Vagina (tissue), 2 donors: ENCODE measurements at regions not wholly inside any gene's neighbourhood (a gene's known extent, or its start where the extent isn't known, plus 50 kb on each side); places are given as distances from the start of the nearest gene placed in this dataset.

ENCODE experiments used
- POLR2A ChIP-seq, 2 donors: fragments of 450-650 bp; IDR thresholded peaks; one replicate each; pipeline ENCODE4 v1.6.1; 2017; ENCODE audit warnings: antibody characterized with exemption in 2 of 2, mild to moderate bottlenecking in 2 of 2, moderate library complexity in 2 of 2
- TF ChIP-seq, protein P1 (sequence below), 3 experiments: fragments of 450-650 bp in 2 of 3; fragments of 200-600 bp in 1 of 3; sonication (generic) in 1 of 3; IDR thresholded peaks; one replicate each; pipeline ENCODE4 v1.5.1; 2017 to 2019; ENCODE audit warnings: antibody characterized with exemption in 3 of 3, mild to moderate bottlenecking in 2 of 3, moderate library complexity in 2 of 3

DNA sequence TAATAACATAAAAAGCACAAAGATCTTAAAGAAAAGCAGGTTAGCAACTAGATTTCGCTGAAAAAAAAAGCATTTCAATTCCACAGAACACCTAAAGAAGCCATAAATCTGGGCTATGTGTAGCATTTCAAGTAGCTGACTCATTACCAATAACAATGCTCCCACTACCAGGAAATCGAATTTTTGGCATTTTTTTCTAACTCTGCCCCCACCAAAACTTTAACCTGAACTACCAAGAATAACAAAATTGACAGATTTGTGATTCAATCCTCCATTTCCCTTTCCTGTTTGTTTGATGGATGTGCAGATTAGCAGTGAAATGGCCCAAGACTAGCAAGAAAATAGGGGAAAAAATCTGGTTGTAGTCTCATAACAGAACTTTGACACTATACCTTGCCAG is 180.2 kb downstream of the RASEF start:
- TF ChIP-seq, protein P1, sequence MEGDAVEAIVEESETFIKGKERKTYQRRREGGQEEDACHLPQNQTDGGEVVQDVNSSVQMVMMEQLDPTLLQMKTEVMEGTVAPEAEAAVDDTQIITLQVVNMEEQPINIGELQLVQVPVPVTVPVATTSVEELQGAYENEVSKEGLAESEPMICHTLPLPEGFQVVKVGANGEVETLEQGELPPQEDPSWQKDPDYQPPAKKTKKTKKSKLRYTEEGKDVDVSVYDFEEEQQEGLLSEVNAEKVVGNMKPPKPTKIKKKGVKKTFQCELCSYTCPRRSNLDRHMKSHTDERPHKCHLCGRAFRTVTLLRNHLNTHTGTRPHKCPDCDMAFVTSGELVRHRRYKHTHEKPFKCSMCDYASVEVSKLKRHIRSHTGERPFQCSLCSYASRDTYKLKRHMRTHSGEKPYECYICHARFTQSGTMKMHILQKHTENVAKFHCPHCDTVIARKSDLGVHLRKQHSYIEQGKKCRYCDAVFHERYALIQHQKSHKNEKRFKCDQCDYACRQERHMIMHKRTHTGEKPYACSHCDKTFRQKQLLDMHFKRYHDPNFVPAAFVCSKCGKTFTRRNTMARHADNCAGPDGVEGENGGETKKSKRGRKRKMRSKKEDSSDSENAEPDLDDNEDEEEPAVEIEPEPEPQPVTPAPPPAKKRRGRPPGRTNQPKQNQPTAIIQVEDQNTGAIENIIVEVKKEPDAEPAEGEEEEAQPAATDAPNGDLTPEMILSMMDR (IDR thresholded peaks at IDR 0.05): no peak
- no peak for TF ChIP-seq POLR2A (IDR thresholded peaks at IDR 0.05)
